ENCODE measurements at regions not wholly inside any gene's neighbourhood (a gene's known extent, or its start where the extent isn't known, plus 50 kb on each side); places are given as distances from the start of the nearest gene placed in this dataset.

GRCh38 chr4:167614866-167615265, 380.6 kb upstream of the SPOCK3 start:
- TF ChIP-seq EP300 (IDR thresholded peaks at IDR 0.05) (no peak), CTCF (IDR thresholded peaks at IDR 0.05) (no peak), POLR2A (IDR thresholded peaks at IDR 0.05) (no peak)
